Vagina (tissue), 2 donors: ENCODE measurements at regions not wholly inside any gene's neighbourhood (a gene's known extent, or its start where the extent isn't known, plus 50 kb on each side); places are given as distances from the start of the nearest gene placed in this dataset.
"Not testable (repeated sequence)": the region's sequence is repeated elsewhere in the genome, so short reads cannot be mapped to it uniquely, and the experiment has no call there.

ENCODE experiments used
- DNase-seq, 2 donors: peaks; one replicate each; pipeline ENCODE4 v3.0.0-alpha.2; 2017; ENCODE audit errors: extremely low spot score in 2 of 2
- H3K27ac ChIP-seq: fragments of 200-600 bp; sonication (generic); one replicate; pipeline ENCODE4 v1.5.1; 2019
- H3K27me3 ChIP-seq: fragments of 200-600 bp; sonication (generic); one replicate; pipeline ENCODE4 v1.5.1; 2019
- H3K36me3 ChIP-seq, 2 donors: fragments of 200-600 bp; sonication (generic); one replicate each; pipeline ENCODE4 v1.5.1; 2017 to 2019
- H3K4me1 ChIP-seq: fragments of 200-600 bp; sonication (generic); one replicate; pipeline ENCODE4 v1.5.1; 2019
- H3K4me3 ChIP-seq, 2 donors: fragments of 200-600 bp; sonication (generic); 1 replicate in 1 of 2; 2 replicates in 1 of 2; pipeline ENCODE4 v1.5.1; 2016 to 2019
- H3K9me3 ChIP-seq: fragments of 200-600 bp; sonication (generic); one replicate; pipeline ENCODE4 v1.5.1; 2019
- CTCF ChIP-seq, 3 experiments: fragments of 450-650 bp in 2 of 3; fragments of 200-600 bp in 1 of 3; sonication (generic) in 1 of 3; IDR thresholded peaks; one replicate each; pipeline ENCODE4 v1.5.1; 2017 to 2019; ENCODE audit warnings: antibody characterized with exemption in 3 of 3, mild to moderate bottlenecking in 2 of 3, moderate library complexity in 2 of 3
- POLR2A ChIP-seq, 2 donors: fragments of 450-650 bp; IDR thresholded peaks; one replicate each; pipeline ENCODE4 v1.6.1; 2017; ENCODE audit warnings: antibody characterized with exemption in 2 of 2, mild to moderate bottlenecking in 2 of 2, moderate library complexity in 2 of 2
- POLR2AphosphoS5 ChIP-seq, 2 donors: sonication (generic); formaldehyde crosslinking; IDR thresholded peaks; one replicate each; pipeline ENCODE4 v1.9.0; 2017; ENCODE audit warnings: antibody characterized with exemption in 2 of 2, mild to moderate bottlenecking in 2 of 2, low read depth in 1 of 2; ENCODE audit not compliant: insufficient read depth in 1 of 2
- intact Hi-C: fragments of 100-400 bp; cut with DNase I; formaldehyde crosslinking; loops from one replicate; pipeline ENCODE4 v1.15.1; 2023

DNA sequence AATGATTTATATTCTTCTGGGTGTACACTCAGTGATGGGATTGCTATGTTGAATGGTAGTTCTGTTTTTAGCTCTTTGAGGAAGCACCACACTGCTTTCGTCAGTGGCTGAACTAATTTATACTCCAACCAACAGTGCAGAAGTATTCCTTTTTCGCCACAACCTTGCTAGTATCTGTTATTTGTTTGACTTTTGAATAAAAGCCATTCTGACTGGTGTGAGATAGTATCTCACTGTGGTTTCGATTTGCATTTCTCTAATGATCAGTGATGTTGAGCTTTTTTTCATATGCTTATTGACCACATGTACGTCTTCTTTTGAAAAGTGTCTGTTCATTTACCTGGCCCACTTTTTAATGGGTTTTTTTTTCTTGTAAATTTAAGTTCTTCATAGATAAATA is 583.8 kb upstream of the ARID1B start:
- TF ChIP-seq POLR2AphosphoS5 (IDR thresholded peaks at IDR 0.05; ENCODE audit: insufficient read depth in 1 of 2, low read depth in 1 of 2) (no peak), POLR2A (IDR thresholded peaks at IDR 0.05) (no peak), CTCF (IDR thresholded peaks at IDR 0.05) (no peak)
- Histone ChIP-seq H3K27me3 (no peaks in the 10 kb centered on the region), H3K9me3 (no peaks in the 10 kb centered on the region), H3K27ac (no peak overlapping the region), H3K4me1 (no peaks in the 10 kb centered on the region), H3K4me3 (no peak overlapping the region), H3K36me3 (no peaks in the 10 kb centered on the region)
- DNase-seq = no peak
- intact Hi-C loops = no loop called here

DNA sequence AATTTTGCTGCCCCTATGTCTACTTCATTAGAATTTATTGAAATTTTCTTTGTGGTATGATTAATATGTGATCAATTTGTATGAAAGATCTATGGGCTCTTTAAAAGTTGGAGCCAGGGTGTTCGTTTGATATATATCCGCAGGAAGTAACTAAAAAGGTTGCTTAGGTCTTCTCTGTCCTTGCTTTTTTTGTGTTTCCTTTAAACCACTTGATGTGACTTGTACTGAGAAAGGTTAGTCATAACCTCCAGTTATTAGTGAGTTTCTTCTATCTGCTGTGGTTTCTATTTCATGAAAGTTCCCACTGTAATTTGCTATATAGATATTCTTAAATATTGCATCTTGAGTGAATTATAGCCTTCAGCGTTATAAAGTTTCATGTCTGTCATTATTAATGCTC is 585.3 kb upstream of the ARID1B start:
- DNase-seq = no peak
- no peaks in the 10 kb centered on the region for H3K36me3 ChIP-seq
- no peaks in the 10 kb centered on the region for H3K9me3 ChIP-seq
- no peaks in the 10 kb centered on the region for H3K27me3 ChIP-seq
- no peak overlapping the region for H3K4me3 ChIP-seq
- H3K27ac ChIP-seq = no peak overlapping the region
- H3K4me1 ChIP-seq = no peaks in the 10 kb centered on the region
- TF ChIP-seq CTCF (IDR thresholded peaks at IDR 0.05) (no peak), POLR2AphosphoS5 (IDR thresholded peaks at IDR 0.05; ENCODE audit: insufficient read depth in 1 of 2, low read depth in 1 of 2) (no peak), POLR2A (IDR thresholded peaks at IDR 0.05) (no peak)
- intact Hi-C loops = no loop called here

DNA sequence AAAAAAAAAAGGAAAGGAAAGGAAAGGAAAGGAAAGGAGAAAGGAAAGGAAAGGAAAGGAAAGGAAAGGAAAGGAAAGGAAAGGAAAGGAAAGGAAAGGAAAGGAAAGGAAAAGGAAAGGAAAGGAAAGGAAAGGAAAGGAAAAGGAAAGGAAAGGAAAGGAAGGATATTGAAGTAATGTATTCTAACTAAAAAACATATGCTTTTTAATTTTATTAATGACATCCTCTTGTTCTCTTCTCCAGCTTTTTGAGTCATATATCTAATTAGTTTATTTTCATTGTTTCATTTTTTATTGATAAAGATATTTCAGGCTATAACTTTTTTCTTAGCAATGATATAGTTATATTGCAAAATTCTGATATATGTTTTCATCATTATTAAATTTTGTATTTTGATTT is 585.8 kb upstream of the ARID1B start:
- H3K9me3 ChIP-seq, H3K27ac ChIP-seq, H3K4me1 ChIP-seq, H3K36me3 ChIP-seq, DNase-seq, H3K27me3 ChIP-seq, intact Hi-C loops, H3K4me3 ChIP-seq: not testable (repeated sequence)

- intact Hi-C loops = no loop called here
- Histone ChIP-seq H3K4me1 (no peaks in the 10 kb centered on the region), H3K36me3 (no peaks in the 10 kb centered on the region), H3K27me3 (no peaks in the 10 kb centered on the region), H3K4me3 (no peak overlapping the region), H3K27ac (no peak overlapping the region), H3K9me3 (no peaks in the 10 kb centered on the region)
- TF ChIP-seq POLR2A (IDR thresholded peaks at IDR 0.05) (no peak), CTCF (IDR thresholded peaks at IDR 0.05) (no peak), POLR2AphosphoS5 (IDR thresholded peaks at IDR 0.05; ENCODE audit: insufficient read depth in 1 of 2, low read depth in 1 of 2) (no peak)
- no peak for DNase-seq
Observed at GRCh38 chr6:156190270-156190669, 586.9 kb upstream of the ARID1B start.

DNA sequence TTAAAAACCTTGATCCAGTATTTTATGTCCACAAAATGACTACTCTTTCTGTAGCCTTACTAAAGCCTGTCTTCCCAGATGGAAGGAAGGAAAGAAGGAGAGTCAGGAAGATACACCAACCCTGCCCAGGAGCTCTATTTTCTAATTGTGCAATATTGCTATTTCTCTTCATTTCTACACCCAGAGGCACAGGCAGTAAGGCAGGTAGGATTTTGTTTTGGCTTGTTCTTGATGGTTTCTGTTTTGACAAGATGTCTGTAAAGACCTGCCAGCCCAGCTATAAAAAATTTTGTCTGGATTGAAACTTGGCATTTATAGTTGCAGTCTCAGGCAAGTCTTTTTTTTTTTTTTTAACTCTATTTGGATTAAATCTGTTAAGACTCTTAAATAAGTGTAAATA is 587.5 kb upstream of the ARID1B start:
- Histone ChIP-seq H3K36me3 (no peaks in the 10 kb centered on the region), H3K27me3 (no peaks in the 10 kb centered on the region), H3K27ac (no peak overlapping the region), H3K9me3 (no peaks in the 10 kb centered on the region), H3K4me1 (no peaks in the 10 kb centered on the region), H3K4me3 (no peak overlapping the region)
- peak in 1 of 2 donors; percentile 48 for TF ChIP-seq POLR2AphosphoS5 (IDR thresholded peaks at IDR 0.05; ENCODE audit: insufficient read depth in 1 of 2, low read depth in 1 of 2)
- no peak for TF ChIP-seq CTCF (IDR thresholded peaks at IDR 0.05)
- no peak for TF ChIP-seq POLR2A (IDR thresholded peaks at IDR 0.05)
- no peak for DNase-seq
- intact Hi-C loops = no loop called here

- Histone ChIP-seq H3K4me1 (no peaks in the 10 kb centered on the region), H3K27me3 (no peaks in the 10 kb centered on the region), H3K36me3 (no peaks in the 10 kb centered on the region), H3K27ac (no peak overlapping the region), H3K4me3 (no peak overlapping the region), H3K9me3 (no peaks in the 10 kb centered on the region)
- TF ChIP-seq CTCF (IDR thresholded peaks at IDR 0.05) (no peak), POLR2AphosphoS5 (IDR thresholded peaks at IDR 0.05; ENCODE audit: insufficient read depth in 1 of 2, low read depth in 1 of 2) (no peak), POLR2A (IDR thresholded peaks at IDR 0.05) (no peak)
- intact Hi-C loops = no loop called here
- no peak for DNase-seq
Observed at GRCh38 chr6:156189195-156189594, 588.0 kb upstream of the ARID1B start.
